Stimulated activated CD8-positive, alpha-beta memory T cell treated with anti-CD3 and anti-CD28 coated beads, Interleukin-15, amount 100 ng/mL, for 48 hours (primary cell): ENCODE measurements at regions not wholly inside any gene's neighbourhood (a gene's known extent, or its start where the extent isn't known, plus 50 kb on each side); places are given as distances from the start of the nearest gene placed in this dataset.
A peak's percentile ranks its signal among the peaks of the same experiment; 100 is the strongest.

ENCODE experiments used
- DNase-seq, 2 donors: peaks; one replicate each; pipeline ENCODE4 v3.0.0-alpha.2; 2020; ENCODE audit warnings: low read depth in 2 of 2

DNA sequence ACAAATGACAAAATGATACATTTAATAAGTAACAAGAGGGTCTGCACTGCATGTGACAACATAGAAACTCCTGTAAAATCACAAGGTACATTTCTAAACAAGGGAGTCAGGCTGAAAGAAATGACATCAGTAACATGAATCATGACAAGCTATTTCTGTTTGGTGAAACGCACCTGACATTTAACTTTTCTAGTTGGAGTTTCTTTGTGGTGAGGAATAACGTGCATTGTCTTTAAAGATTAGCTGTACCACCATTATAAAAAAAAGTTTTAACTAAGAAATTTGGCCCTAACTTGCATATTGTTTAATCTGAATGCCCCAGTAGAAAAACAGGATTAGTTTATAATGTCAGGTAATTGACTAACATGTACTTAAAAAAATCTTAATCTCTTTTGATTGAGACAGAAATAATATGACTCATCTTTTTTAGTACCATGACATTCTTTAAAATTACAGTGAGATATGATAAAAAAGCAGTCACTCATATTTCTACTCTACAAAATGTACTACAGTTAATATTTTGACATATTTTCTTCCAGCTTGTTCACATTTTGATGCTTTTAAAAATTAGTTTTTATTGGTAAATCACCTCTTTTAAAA, 418.2 kb downstream of the KLF12 start:
- no peak for DNase-seq

DNA sequence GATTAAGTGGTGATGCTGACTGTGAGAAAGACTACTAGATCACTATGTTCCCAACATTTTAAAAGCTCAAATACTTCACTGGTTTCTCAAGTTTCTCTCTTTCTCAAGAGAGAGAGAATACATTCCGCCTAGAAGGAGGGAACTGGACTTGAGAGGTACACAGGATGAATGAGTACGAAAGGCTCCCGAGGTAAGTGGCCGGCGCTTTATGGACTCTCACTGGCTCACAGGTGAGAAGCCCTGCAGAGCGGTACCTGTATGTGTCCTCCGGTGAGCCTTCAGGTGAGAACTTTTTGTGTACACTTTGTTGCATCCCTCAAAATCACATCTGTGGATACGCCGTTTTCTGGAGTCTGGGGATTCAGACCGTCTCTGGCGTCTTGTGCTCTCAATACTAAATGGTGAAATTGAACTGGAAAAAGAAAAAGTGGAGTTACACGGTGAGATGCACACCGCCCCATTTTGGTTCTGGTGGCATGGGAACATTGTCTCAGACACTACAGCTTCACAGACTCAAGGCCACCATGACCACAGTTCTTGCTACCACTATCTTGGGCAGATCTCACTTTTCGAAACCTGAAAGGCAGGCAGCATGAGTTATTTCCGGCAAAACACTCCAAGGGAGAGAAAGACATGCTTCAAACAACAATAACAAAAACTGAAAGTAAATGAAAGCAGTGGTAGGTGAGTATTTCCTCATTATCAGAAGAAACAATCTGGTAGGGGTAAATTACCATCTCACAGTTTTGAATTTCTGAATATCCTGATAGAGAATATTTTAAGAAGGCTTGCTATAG, 418.9 kb downstream of the KLF12 start:
- peak in 1 of 2 donors; percentile 40 for DNase-seq

DNA sequence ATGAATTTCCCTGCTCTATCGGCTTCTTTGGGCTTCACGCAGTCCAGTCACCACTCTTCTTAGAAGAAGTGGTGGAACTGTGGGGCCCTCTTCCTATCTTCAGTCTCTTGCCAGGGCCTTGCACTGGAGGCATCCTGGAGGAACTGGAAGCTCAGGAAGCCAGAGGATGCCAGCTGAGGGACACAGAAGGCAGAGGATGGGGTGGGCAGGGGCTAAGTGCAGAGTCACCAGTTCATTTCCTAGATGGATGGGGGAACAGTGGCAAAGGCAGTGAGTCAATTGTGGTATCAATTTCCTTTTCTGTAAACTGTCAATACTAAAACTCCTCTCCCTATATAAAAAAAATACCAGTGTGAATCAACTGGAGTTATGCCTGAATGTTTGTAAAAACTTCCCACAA, 419.7 kb downstream of the KLF12 start:
- DNase-seq: no peak

DNA sequence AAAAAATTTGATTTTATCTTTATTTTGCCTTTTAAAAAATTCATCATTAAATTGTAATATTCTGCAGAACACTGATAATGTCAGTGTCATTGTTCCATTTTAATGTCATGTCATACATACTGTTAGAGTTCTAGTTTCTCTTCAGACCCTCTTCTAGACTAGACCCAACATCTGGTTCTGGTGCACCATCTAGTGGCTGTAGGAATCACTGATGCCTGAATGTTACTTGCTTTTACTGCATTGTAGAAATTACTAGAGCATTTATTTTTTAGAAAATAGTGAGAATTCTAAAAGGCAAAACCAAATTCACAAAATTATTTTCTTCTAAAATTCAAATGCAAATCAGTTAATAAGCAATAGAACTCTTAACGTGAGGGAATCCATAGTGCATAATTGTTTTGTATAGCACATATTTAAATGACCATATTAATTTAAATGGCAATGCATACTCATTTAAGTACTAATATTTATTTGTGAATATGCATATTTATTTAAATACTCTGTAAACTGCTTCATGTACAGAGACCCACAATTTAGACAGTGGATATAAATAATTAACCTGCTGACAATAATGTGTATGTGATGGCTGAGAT, 425.7 kb downstream of the KLF12 start:
- no peak for DNase-seq

DNA sequence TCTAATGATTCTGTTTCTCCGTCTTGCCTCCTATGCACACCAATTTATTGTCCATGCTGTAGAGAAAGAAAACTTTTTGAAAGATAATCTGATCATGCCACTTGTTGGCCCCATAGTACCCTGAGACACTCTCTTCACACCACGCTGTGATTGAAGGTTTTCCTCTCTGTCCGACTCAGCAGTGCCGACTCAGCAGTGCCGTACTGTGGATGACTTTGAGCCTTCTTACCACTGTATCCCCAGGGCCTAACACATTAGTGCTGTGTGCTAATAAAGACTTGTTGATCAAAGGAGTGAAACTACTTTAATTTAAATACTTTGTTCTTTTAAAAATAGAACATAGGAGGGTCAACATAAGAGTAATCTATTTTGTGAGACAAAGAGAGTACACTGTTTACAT, 429.6 kb downstream of the KLF12 start:
- DNase-seq: no peak

DNA sequence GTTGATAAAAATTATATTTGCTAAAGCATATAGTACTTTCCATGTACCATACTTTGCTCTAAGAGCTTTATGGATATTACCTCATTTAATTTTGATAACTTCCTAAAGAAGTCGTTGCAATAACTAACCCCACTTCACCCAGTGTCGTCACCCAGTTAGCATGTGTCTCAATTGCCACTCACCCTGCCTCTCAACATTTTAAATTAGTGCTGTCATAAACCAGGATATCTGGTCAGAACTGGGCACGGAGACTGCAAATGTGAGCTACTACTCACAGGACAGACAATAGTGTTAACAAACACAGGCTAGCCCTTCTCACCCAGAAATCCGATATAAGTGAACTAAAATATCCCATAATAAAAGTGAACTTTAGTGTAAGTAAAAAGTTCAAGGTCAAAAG, 430.6 kb downstream of the KLF12 start:
- no peak for DNase-seq

DNA sequence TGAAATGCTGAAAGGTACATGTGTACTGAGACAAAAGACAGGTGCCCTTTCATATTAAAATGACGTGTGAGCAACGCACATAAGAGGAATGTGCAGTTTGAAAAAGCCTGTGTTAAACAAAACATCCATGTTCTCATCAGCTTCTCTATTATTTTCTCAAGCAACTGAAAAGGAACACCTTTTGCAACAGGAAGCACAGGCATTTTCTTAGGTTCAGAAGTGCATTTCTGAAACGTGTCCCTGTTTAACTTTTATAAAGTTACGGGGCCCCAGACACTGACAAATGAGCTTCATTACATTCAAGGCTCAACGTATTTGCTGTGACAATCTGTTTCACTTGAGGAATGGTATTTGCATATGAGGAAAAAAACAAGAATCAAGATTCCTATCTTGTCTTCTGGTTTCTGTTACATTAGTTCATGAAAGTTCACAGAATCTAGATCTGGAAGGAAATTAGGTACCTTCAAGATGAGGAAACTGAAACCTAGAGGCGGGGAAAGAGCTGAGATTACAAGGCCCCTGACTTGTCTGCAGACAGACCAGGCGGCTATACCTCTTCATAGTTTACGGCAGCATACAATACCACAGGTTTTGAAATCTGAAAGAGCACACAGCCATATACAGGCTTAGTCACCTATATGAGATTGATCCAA, 431.7 kb downstream of the KLF12 start:
- DNase-seq: no peak

DNA sequence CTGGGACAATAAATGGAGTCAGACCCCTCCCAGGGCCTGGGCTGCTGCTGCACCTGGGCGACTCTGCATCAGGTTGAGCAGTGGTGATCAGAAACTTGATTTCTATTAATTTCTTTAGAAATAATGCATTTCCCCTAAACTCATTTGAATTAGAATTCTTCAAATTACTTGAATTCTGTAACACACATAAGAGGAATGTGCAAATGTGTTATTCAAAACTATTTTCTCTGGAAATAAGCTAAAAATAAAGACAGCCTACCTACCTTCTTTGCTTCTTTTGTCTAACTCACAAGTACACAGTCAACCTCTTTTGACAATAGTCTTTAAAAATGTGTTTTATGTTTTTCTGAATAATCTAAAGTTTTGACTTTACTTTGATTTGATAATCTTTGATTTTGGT, 433.0 kb downstream of the KLF12 start:
- no peak for DNase-seq

DNA sequence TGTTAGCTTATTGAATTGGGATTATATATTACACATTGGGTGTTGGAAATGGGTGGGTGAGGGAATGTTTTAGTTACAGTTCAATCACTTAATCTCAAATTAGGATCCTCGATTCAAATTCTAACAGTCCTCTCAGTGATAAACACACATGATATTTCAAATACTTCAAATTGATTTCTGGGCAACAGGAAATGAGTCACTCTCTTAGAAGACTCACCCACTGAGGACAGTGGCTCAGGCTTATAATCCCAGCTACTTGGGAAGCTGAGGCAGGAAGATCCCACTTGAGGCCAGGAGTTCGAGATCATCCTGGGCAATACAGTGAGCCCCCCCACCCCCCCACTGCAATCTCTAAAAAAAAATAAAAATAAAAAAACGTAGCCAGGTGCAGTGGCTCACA, 435.3 kb downstream of the KLF12 start:
- no peak for DNase-seq

DNA sequence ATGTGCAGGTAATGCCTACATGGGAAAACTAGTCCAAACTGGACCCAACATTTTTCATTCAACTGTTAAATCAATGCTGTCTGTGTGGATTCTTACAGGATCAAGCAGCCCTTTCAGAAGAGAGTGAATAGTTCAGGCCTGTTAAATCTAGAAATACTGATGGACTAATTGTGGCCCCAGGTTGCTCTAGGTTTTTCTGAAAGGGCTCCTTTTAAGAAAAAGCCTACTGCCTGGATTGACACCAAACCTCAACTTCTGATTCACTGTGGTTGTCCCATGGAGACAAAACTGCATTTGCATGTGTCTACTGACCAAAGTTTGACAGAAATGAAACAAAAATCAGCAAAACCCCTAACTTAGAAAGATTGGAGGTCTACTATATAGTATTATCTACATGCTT, 437.0 kb downstream of the KLF12 start:
- no peak for DNase-seq

DNA sequence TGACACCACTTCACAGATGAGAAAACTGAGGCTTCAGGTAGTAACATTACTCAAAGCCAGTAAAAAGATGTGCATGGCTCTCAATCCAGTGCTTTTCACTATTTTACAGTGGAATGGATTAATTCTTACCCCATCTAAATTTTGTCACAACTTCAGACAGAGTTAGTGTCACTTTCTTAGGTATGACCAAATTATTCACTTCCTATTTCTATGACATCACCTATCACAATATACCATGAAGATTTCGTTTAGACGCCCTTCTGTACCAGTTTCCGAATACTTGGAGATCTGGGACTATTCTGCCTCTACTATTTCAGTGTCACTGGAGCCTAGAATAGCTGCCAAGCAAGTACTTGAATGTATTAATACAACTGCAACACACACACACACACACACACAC, 437.5 kb downstream of the KLF12 start:
- no peak for DNase-seq

DNA sequence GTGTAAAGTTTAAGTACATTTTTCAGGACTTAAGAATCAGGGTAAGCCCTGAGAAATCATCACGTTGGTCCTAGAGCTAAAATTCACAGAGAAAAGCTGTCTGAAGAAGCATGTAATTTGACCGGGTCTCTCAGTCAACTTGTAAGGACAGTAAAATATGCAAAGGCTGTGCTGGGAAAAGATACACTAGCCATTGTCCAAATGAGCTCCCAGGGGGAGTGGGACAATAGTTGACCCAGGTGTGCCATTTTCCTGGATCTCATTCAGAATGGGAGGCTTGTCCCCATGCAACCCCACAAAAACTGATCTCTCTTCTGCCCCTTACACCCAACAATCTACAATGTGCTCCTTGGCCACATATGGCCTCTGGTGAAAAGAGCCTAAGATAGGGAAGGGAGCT, 437.9 kb downstream of the KLF12 start:
- no peak for DNase-seq

DNA sequence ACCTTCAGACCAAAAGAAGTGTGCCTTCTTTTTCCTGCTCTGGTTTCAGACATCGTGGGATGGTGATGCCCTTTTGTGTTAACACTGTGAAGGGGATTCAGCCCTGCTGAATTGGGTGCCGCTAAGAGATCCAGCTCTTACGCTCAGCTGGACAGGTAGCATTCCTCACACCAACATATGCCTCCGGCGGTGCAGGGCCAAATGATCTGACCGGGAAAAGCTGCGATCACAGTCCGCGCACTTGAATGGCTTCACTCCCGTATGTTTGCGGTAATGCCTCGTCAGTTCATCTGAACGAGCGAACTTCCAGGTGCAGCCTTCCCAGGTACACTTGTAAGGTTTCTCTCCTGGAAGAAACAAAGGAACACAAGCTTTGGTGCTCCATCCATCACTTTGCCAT, 438.9 kb downstream of the KLF12 start:
- no peak for DNase-seq

DNA sequence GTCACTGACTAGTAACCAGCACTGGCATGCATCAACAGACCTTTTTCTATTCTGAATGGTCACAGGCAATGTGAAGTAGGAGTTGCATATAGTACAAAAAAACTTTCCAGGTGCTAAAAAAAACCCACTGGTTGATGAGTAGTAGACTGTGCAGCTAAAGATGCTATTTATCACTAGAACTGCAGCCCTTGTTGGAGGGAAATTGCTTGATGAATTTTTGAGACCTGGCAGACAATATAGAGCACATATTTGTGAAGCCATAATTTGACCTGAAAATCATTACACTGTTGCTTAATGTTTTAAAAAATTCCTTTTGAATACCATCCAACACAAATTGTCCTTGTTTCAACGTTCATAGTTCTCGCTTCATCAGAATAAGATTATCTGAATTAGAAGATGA, 441.0 kb downstream of the KLF12 start:
- DNase-seq: no peak

DNA sequence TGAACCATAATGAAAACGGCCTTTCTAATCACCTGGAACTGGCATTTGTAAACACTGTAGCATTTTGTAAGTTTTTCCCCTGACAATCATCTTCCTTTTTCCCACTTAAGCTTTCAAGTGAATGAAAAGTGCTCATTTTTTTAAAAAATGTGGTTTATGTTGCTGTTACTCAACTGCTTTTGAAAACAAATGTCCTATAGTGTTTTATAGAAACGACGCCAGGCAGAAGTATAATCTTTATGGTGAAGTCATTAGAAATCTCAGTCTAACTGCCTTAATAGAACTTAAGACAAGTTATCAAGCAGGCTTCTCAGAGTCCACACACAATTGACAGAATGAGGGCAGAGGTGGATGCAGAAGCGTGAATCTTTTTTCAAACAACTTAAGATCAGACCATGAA, 442.3 kb downstream of the KLF12 start:
- DNase-seq: no peak

DNA sequence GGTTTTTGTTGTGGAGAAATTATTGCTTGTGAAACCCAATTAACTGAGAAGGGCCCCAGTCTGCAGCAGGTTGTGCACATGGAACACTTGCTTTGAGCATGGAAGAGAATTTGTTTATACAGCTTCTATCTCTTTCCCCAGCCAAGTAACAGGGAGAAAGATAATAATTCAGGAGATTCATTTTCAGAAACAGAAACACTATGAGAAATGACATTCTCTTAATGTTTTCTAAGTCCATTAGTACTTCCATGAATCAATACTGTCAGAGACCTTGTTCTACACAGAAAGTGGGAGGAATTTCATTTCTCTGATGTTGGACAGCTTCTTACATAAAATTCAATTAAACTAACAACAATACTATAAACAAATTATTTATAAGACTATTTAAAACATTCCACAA, 446.3 kb downstream of the KLF12 start:
- no peak for DNase-seq

DNA sequence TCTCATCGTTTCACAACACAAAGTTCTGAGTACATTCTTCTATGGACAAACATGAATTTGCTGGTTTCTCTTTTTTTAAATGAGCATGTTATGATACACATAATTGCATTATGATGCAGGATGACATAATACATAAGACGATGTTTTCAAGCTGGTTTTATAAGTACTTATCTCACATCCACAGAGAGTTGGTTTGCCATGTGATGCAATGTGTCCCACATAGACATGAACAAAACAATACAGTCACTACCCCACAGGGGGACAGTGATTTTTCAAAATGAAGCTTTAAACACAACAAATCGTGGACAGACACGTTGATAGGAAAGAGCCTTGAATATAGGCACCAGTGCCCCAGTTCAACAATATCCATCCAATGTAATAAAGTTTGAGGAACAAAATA, 447.1 kb downstream of the KLF12 start:
- DNase-seq: no peak

DNA sequence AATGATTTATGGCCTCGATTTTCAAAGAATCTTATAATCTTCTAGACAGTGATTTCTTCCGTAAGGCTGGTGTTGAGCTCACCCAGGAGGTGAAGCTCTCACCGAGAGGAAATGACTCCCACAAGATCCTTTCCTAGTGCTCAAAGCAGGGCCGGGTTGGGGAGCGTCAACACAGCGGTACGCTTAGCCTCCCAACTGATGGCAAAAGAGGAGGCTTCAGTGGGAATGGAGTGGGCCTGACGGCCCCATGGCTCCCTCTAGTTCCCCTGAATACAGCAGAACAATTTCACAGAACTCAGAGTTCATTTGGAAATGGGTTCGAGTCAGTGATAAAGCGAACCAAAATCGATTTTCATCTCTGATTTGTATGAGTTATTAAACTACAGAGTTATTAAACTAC, 449.5 kb downstream of the KLF12 start:
- no peak for DNase-seq

DNA sequence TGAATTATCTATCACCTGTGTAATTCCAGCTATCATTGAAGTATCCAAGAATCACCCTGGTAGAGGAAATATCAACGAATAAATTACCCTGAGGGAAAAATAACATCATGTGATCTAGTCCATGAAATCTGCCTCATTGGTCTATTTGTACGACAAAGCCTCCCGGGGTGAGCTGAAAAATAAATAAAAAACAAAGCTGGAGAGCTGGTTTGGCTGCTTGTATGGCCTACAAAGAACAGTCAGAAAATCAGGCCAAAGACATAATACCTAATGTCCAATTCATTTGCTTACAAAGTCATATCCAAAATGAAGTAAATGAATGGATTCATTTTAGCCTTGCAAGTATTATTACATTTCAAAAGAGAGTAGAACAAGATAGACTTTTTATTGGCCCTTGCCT, 449.9 kb downstream of the KLF12 start:
- no peak for DNase-seq

DNA sequence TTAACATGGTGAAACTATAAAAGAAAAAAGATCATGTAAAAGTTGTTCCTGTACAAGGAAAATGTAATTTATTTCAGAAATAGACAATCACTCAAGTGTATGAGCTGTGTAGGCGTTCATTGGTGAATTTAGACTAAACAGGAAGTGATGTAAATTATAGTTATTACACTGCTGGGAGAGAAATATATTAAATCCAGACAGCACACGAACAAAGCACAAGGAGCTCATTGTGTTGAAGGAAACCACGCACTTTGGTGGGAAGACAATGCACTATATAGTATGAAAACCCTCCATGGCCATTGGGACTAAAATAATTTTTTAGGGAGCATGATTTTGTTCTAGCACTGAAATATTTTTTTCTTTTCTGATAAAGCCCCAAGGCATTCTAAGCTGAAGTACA, 450.5 kb downstream of the KLF12 start:
- DNase-seq: no peak

DNA sequence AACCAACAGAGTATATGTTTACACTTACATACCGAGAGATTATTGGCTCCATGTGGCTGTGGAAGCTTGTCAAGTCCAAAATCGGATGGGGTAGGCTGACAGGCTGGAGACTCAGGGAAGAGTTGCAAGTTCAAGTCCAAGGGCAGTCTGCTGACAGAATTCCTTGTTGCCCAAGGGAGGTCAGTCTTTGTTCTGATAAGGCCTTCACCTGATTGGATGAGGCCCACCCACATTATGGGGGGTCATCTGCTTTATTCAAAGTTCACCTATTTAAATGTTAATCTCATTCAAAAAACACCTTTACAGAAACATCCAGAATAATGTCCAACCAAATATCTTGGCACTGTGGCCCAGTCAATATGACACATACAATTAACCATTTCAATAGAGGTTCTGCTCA, 452.4 kb downstream of the KLF12 start:
- DNase-seq: no peak

DNA sequence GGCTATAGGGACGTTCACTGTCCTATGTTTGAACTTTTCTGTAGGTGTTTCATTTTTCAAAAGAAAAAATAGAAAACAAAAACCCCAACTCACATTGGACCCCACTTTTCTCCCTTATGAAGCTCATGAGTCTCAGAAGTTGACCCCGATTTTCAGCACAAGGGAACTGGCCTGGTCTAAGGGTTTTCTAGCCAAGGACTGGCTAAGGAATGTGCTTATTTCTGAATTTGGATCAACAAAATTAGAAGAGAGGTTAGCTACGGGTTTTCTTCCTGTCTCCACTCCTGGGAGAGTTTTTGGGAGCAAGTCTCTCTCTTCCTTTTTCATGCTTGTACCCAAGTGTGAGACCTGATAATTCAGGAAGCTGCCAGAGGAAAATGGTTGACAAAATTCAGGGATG, 453.2 kb downstream of the KLF12 start:
- DNase-seq: no peak

DNA sequence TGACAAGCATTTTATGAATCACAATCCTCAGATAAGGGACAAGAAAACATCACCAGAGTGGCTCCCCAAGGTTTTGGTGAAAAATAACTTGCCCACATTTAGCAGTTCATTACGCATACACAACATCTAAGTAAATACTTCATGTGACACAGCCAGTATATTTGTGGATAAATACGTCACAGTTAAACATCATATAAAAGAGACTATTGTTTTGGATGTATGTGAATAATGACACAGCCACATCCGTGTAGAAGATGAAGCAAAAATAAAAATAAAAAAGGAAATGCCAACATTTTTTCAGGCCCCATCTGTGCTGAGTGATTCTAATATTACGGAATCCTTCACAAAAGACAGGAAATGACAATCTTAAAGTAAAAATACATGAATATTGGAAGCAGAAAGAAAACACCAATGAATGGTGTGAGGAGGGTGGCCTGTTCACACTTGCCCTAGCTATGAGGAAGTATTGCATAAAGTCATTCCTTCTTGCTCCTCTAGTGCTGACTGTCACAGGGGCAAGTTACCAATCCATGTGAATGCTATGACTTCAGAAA, 457.1 kb downstream of the KLF12 start:
- DNase-seq: no peak
